AG09319 (cell line): ENCODE measurements at regions not wholly inside any gene's neighbourhood (a gene's known extent, or its start where the extent isn't known, plus 50 kb on each side); places are given as distances from the start of the nearest gene placed in this dataset.

ENCODE experiments used
- DNase-seq: peaks from one replicate; pipeline ENCODE4 v3.0.0-alpha.2; 2010; ENCODE audit warnings: low read depth; ENCODE audit errors: extremely low read depth
- TF ChIP-seq, protein P1 (sequence below): IDR thresholded peaks from 2 replicates; pipeline ENCODE4 v1.5.1; 2011; ENCODE audit warnings: low read depth, mild to moderate bottlenecking, inconsistent platforms, low read length, moderate library complexity

- no peak for DNase-seq
- TF ChIP-seq, protein P1, sequence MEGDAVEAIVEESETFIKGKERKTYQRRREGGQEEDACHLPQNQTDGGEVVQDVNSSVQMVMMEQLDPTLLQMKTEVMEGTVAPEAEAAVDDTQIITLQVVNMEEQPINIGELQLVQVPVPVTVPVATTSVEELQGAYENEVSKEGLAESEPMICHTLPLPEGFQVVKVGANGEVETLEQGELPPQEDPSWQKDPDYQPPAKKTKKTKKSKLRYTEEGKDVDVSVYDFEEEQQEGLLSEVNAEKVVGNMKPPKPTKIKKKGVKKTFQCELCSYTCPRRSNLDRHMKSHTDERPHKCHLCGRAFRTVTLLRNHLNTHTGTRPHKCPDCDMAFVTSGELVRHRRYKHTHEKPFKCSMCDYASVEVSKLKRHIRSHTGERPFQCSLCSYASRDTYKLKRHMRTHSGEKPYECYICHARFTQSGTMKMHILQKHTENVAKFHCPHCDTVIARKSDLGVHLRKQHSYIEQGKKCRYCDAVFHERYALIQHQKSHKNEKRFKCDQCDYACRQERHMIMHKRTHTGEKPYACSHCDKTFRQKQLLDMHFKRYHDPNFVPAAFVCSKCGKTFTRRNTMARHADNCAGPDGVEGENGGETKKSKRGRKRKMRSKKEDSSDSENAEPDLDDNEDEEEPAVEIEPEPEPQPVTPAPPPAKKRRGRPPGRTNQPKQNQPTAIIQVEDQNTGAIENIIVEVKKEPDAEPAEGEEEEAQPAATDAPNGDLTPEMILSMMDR, result no peak
Measured at GRCh38 chr2:145044491-145044890, 524.6 kb upstream of the ZEB2 start.

GRCh38 chr2:145043399-145043834, 523.5 kb upstream of the ZEB2 start:
- TF ChIP-seq, protein P1, result no peak
- no peak for DNase-seq

GRCh38 chr2:145041706-145042105, 521.8 kb upstream of the ZEB2 start:
- no peak for DNase-seq
- TF ChIP-seq, protein P1, result no peak

GRCh38 chr2:145040433-145040832, 520.5 kb upstream of the ZEB2 start:
- TF ChIP-seq, protein P1, result no peak
- no peak for DNase-seq

DNA sequence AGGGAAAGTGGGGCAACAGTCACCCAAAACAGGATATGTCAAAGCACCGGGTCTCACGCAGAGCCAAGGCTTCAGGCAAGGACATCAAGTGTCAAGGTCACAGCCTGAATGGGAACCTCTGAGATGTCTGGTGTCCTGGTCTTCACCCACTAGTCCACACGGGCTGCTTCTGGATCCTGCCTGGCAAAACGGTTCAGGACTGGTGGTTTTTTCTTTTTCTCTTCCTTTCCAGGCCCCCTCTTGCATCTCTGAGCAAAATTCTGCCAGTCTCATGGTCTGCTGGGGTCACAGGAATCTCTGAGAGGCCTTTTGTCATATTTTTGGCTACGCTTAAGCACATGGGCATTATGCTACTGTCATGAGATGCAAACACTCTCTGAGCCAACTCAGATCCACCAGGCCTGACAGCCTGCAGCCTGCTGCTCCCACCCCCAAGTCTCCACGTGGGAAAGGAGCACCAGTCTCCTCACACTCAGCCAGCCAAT, 518.2 kb upstream of the ZEB2 start:
- DNase-seq, result no peak
- TF ChIP-seq, protein P1, result no peak

GRCh38 chr2:145036421-145037011, 516.6 kb upstream of the ZEB2 start:
- peak; percentile 24 for DNase-seq

DNA sequence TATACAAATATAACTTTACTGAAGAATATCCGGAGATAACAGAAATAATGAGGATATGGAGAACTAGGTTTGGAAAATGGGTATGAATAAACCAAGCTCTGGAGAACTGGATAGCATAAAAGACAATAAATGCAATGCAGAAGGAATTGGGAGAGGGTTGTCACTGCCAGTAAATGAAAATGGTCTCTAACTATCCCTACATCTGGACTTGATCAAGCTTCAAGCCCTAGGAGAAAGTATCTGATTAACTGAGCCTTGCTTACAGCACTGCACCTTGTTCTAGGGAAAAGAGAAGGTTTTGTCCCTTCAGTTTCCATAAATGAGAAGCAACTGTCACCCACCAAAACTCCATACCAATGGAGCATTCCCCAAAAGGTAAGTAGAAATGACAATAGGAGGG, 514.6 kb upstream of the ZEB2 start:
- TF ChIP-seq, protein P1, result no peak
- DNase-seq, result no peak

More at GRCh38 chr2:145036421-145037011, 516.6 kb upstream of the ZEB2 start:
- TF ChIP-seq, protein P1, result no peak
